ENCODE measurements at regions not wholly inside any gene's neighbourhood (a gene's known extent, or its start where the extent isn't known, plus 50 kb on each side); places are given as distances from the start of the nearest gene placed in this dataset.
"Not testable (repeated sequence)": the region's sequence is repeated elsewhere in the genome, so short reads cannot be mapped to it uniquely, and the experiment has no call there.

DNA sequence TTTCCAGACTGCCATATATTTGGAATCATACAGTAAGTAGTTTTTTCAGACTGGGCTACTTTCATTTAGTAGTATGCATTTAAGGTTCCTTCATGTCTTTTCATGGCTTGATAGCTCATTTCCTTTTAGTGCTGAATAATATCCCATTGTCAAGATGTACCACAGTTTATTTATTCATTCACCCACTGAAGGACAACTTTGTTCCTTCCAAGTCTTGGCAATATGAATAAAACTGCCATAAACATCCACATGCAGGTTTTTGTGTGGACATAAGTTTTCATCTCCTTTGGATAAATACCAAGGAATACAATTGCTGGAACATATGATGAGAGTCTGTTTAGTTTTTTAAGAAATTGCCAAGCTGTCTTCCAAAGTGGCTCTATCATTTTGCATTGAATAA lies 366.4 kb upstream of the NFIA start:
- DNase-seq (ENCODE audit: low spot score), result no peak
- intact Hi-C loops (cut with DNase I), result no loop called here

DNA sequence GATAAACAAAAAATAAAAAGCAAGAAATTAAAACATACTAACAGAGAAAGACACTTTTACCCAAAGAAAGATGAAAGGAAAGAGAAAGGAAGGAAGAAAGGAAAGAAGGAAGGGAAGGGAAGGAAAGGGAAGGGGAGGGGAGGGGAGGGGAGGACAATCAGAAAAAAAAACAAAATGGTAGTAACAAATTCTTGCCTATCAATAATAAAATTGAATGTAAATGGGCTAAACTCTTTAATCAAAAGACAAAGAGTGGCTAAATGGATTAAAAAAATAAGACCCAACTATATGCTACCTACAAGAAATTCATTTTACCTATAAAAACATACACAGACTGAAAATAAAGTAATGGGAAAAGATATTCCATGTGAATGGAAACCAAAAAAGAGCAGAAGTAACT lies 372.9 kb upstream of the NFIA start:
- DNase-seq (ENCODE audit: low spot score), result no peak
- intact Hi-C loops (cut with DNase I), result no loop called here

GRCh38 chr1:60705026-60705425 lies 377.3 kb upstream of the NFIA start:
- DNase-seq (ENCODE audit: low spot score), result no peak
- intact Hi-C loops (cut with DNase I), result no loop called here

DNA sequence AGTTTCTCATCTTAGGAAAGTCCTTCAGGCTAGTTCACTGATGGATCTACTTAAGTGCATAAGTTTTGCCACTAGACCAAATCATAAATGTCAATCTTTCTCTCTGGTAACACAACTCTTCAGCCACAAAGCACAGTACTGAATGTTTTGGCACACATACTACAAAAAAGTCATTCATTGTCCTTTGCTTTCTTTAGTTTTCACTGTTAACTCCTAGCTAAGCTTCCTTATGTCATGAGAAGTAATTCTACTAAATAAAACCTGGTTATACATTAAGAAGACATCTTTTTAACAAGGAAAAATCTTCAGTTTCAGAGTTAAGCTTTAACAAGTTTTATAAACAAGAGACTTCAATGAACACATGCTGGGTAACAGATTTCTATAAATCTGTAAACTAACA lies 379.2 kb upstream of the NFIA start:
- no peak for DNase-seq (ENCODE audit: low spot score)
- intact Hi-C loops (cut with DNase I), result no loop called here

DNA sequence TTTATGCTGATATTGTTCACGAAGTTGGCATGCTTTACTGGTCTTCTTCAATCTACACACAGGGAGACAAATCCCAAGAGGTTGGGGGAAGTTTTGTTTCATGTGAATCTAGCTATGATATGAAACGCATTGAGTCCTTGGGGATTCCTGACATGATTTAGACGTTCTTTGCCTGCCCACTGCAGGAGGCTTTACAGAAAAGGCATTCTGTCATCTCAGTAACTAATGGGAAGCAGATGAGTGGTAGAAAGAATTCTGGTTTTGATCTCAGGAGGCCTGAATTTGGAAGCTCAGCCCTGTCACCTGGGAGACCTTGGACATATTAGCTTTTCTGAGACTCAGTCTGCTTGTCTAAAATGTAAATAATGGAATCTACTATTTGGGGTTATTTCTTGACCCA lies 383.0 kb upstream of the NFIA start:
- intact Hi-C loops (cut with DNase I), result no loop called here
- no peak for DNase-seq (ENCODE audit: low spot score)

GRCh38 chr1:60697204-60697994 lies 385.0 kb upstream of the NFIA start:
- DNase-seq (ENCODE audit: low spot score), result no peak
- intact Hi-C loops (cut with DNase I), result no loop called here

- intact Hi-C loops (cut with DNase I), result no loop called here
- no peak for DNase-seq (ENCODE audit: low spot score)
These were observed 385.8 kb upstream of the NFIA start for GRCh38 chr1:60696512-60696911.

DNA sequence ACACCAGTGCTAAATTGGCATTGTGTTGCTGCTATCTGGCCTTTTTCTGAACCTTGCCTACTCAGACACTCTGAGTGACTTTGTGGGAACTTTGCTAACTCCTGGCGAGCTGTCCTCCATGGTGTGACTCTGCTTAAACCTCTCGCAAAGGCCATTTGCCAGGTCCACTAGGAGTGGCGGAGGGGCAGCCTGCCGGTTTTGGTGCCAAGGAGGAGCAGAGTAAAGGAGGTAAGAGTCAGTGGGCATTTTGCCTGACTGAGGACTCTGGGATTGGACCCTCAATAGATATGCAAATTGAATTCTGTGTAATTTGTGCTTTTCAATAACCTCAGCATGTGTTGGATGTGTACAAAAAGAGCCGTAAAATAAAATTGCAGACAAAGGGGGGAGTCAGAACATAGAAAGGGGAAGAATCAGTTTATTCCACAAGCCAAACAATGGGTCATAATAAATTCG lies 386.6 kb upstream of the NFIA start:
- intact Hi-C loops (cut with DNase I), result no loop called here
- DNase-seq (ENCODE audit: low spot score), result no peak

- no peak for DNase-seq (ENCODE audit: low spot score)
- intact Hi-C loops (cut with DNase I), result no loop called here
These were observed 387.4 kb upstream of the NFIA start for GRCh38 chr1:60694980-60695379.

GRCh38 chr1:60692031-60692430 lies 390.3 kb upstream of the NFIA start:
- no peak for DNase-seq (ENCODE audit: low spot score)
- intact Hi-C loops (cut with DNase I), result no loop called here

- intact Hi-C loops (cut with DNase I); DNase-seq (ENCODE audit: low spot score): not testable (repeated sequence)
These were observed 394.1 kb upstream of the NFIA start for GRCh38 chr1:60688221-60688620.

DNA sequence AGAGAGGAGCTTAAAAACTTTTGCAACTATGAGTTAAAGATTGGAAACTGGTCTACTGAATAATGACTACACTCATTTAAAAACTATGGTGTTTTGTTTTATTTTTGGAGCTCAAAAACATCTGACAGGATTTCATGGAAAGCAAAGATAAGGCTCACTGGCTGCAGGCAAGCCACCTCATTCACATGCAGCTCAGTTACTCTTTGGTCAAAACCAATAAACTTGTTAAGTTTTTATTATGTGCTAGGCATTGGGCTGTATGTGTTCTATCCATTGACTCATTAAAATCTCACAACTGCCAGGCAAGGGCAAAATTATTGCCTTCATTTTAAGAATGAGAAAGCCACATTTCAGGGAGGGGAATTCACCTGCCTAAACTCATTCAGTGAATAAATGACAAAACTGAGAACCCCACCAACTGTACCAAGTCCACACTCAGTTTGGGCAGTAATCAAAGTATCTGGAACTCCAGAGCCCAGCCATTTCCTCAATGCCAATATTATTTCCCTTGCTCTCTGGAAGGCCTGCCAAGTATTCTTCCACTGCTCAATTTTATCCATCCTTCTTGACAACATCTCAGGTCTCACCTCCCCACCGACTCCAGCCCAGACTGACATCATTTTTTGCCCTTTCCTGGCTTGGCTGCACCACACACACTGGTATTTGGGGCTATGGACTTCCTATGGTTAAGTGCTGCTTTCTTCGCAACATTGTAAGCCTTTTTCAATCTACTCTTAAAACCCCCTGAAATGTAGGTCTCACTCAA lies 401.1 kb upstream of the NFIA start:
- intact Hi-C loops (cut with DNase I), result no loop called here
- no peak for DNase-seq (ENCODE audit: low spot score)

- intact Hi-C loops (cut with DNase I), result no loop called here
These were observed 402.6 kb upstream of the NFIA start for GRCh38 chr1:60679524-60680375.

DNA sequence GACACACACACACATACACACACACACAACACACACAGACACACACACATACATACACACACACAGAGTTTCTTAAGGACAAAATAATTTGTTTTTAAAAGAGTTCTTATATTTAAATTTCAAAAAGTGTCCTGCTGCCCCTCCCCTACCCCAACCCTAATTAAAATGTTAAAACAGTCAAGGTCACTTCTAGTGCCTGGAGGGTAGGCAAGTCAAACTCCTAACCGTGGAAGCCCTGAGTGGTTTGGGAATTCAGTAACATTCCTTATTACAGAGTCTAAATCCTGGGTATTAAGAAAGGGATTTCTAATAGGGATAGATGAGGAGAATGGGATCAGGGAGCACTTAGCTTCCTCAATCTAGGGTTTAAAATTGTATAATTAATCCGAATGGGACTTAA lies 403.6 kb upstream of the NFIA start:
- intact Hi-C loops (cut with DNase I), result no loop called here
- DNase-seq (ENCODE audit: low spot score), result no peak

More at GRCh38 chr1:60679524-60680375, 402.6 kb upstream of the NFIA start:
- DNase-seq (ENCODE audit: low spot score), result no peak

DNA sequence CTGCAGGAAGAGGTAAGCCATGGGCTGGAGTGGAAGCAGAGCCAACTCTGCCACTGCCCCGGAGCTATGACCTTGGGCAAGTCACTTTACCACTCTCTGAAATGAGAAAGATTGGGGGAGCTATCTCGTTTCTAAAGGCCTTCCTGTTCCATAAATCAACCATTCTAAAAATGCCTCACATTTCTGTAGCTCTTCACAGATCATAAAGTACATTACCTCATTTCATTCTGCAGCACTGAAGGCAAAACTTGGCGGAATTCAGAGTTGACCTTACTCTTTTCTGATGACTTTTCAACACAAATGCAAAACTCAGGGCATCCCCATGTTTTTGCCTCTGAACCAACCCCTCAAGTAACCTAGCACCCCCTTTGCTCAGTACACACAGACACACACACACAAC lies 404.0 kb upstream of the NFIA start:
- intact Hi-C loops (cut with DNase I), result no loop called here
- DNase-seq (ENCODE audit: low spot score), result no peak

GRCh38 chr1:60672449-60672848 lies 409.9 kb upstream of the NFIA start:
- no peak for DNase-seq (ENCODE audit: low spot score)
- intact Hi-C loops (cut with DNase I), result no loop called here

- intact Hi-C loops (cut with DNase I), result no loop called here
- no peak for DNase-seq (ENCODE audit: low spot score)
These were observed 412.1 kb upstream of the NFIA start for GRCh38 chr1:60670302-60670701.

DNA sequence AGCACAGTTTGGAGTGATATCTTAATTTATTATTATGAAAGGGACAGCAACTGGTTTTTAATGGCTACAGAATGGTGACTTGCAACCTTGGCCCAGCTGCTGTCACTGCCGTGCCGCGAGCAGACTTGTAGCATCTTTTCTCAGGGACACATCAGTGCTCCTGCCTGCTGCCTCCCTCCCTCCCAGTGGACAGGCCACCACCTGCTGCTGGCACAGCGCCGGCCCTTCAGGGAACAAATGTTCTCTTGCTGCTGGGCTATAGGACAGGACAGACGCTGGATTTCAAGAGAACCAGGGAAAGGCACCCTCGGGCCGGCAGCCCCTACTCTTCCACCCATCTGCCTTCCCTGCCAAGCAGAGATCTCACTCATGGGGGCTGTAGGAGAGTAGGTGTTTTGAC lies 413.8 kb upstream of the NFIA start:
- no peak for DNase-seq (ENCODE audit: low spot score)
- intact Hi-C loops (cut with DNase I), result no loop called here

- intact Hi-C loops (cut with DNase I), result no loop called here
- no peak for DNase-seq (ENCODE audit: low spot score)
These were observed 417.1 kb upstream of the NFIA start for GRCh38 chr1:60665311-60665710.

DNA sequence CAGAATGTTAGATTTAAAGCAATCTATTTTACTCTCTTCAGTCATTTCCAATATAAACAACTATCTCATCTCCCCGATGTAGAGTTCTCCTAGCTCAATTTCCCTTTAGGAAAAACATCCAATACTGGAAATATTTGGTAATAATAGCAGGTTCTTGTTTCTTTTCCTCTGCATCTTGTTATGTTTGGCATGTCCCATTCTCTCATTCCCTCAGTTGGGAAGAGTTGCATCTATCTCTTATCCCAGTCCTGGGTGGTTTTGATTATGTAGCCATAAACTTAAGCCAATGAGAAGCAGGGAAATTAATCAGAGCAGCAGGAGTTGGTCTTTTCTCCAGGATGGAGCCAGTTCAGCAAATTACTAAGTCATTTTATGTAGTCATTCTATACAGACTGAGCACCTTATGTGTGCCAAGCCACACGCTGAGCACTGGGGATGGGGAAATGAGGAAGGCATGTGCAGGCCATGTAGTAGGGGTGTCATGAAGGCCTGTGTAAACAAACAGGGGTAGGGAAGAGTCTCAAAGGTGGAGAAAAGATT lies 418.2 kb upstream of the NFIA start:
- no peak for DNase-seq (ENCODE audit: low spot score)
- intact Hi-C loops (cut with DNase I), result no loop called here
